Nephron progenitor cell (in vitro differentiated cells): ENCODE measurements at regions not wholly inside any gene's neighbourhood (a gene's known extent, or its start where the extent isn't known, plus 50 kb on each side); places are given as distances from the start of the nearest gene placed in this dataset.

ENCODE experiments used
- DNase-seq: peaks from one replicate; pipeline ENCODE4 v3.0.0; 2021
- H3K27ac Mint-ChIP-seq: 2 replicates; pipeline ENCODE4 v1.8.0; 2021; ENCODE audit warnings: mild to moderate bottlenecking, moderate library complexity, mixed read lengths
- H3K27me3 Mint-ChIP-seq: 2 replicates; pipeline ENCODE4 v1.8.0; 2021; ENCODE audit warnings: mild to moderate bottlenecking, low read depth, mixed read lengths; ENCODE audit not compliant: poor library complexity
- H3K36me3 Mint-ChIP-seq: 2 replicates; pipeline ENCODE4 v1.8.0; 2021; ENCODE audit warnings: low read depth, mixed read lengths
- H3K4me1 Mint-ChIP-seq: 2 replicates; pipeline ENCODE4 v1.8.0; 2021; ENCODE audit warnings: mixed read lengths
- H3K4me3 Mint-ChIP-seq: 2 replicates; pipeline ENCODE4 v1.8.0; 2021; ENCODE audit warnings: mild to moderate bottlenecking, moderate library complexity, mixed read lengths
- H3K9me3 Mint-ChIP-seq: 2 replicates; pipeline ENCODE4 v1.8.0; 2021; ENCODE audit warnings: mild to moderate bottlenecking, moderate library complexity, mixed read lengths
- CTCF ChIP-seq: fragments of 200-600 bp; sonication (generic); IDR thresholded peaks from 2 replicates; pipeline ENCODE4 v1.5.0; 2021; ENCODE audit warnings: antibody characterized with exemption

GRCh38 chr18:46273861-46274260 lies 169.7 kb downstream of the HAUS1 start:
- no peaks in the 10 kb centered on the region for H3K36me3 Mint-ChIP-seq
- peaks cover 3% of the 10 kb centered on the region for H3K27me3 Mint-ChIP-seq
- H3K4me1 Mint-ChIP-seq: no peaks in the 10 kb centered on the region
- no peak for DNase-seq
- no peaks in the 10 kb centered on the region for H3K9me3 Mint-ChIP-seq
- no peak overlapping the region for H3K4me3 Mint-ChIP-seq
- H3K27ac Mint-ChIP-seq: no peak overlapping the region
- no peak for TF ChIP-seq CTCF

GRCh38 chr18:46274266-46274665 lies 170.1 kb downstream of the HAUS1 start:
- Mint-ChIP-seq H3K36me3 (no peaks in the 10 kb centered on the region), H3K9me3 (no peaks in the 10 kb centered on the region), H3K4me3 (no peak overlapping the region), H3K27me3 (peaks cover 3% of the 10 kb centered on the region), H3K27ac (no peak overlapping the region), H3K4me1 (no peaks in the 10 kb centered on the region)
- DNase-seq: no peak
- TF ChIP-seq CTCF: no peak

GRCh38 chr18:46275370-46275769 lies 171.2 kb downstream of the HAUS1 start:
- Mint-ChIP-seq H3K9me3 (no peaks in the 10 kb centered on the region), H3K4me1 (no peaks in the 10 kb centered on the region), H3K4me3 (no peak overlapping the region), H3K36me3 (no peaks in the 10 kb centered on the region), H3K27ac (no peak overlapping the region), H3K27me3 (peaks cover 3% of the 10 kb centered on the region)
- no peak for DNase-seq
- TF ChIP-seq CTCF: no peak

GRCh38 chr18:46276748-46277147 lies 172.6 kb downstream of the HAUS1 start:
- H3K27ac Mint-ChIP-seq: no peak overlapping the region

GRCh38 chr18:46278481-46279465 lies 174.6 kb downstream of the HAUS1 start:
- Mint-ChIP-seq H3K9me3 (no peaks in the 10 kb centered on the region), H3K27ac (no peak overlapping the region), H3K27me3 (peaks cover 3% of the 10 kb centered on the region), H3K4me1 (peaks cover 12% of the 10 kb centered on the region), H3K36me3 (no peaks in the 10 kb centered on the region), H3K4me3 (no peak overlapping the region)
- no peak for DNase-seq
- TF ChIP-seq CTCF: no peak

More at GRCh38 chr18:46276748-46277147, 172.6 kb downstream of the HAUS1 start:
- DNase-seq: no peak
- no peak for TF ChIP-seq CTCF
- H3K27me3 Mint-ChIP-seq: peaks cover 3% of the 10 kb centered on the region
- H3K9me3 Mint-ChIP-seq: no peaks in the 10 kb centered on the region
- H3K4me3 Mint-ChIP-seq: no peak overlapping the region
- H3K4me1 Mint-ChIP-seq: no peaks in the 10 kb centered on the region
- no peaks in the 10 kb centered on the region for H3K36me3 Mint-ChIP-seq

- H3K9me3 Mint-ChIP-seq: no peaks in the 10 kb centered on the region
- no peaks in the 10 kb centered on the region for H3K36me3 Mint-ChIP-seq
- H3K4me1 Mint-ChIP-seq: peaks cover 20% of the 10 kb centered on the region
- no peak for DNase-seq
- no peak for TF ChIP-seq CTCF
- H3K4me3 Mint-ChIP-seq: no peak overlapping the region
- peaks cover 9% of the 10 kb centered on the region for H3K27me3 Mint-ChIP-seq
- no peak overlapping the region for H3K27ac Mint-ChIP-seq
Measured at GRCh38 chr18:46279673-46280072, 175.5 kb downstream of the HAUS1 start.
